ENCODE measurements at regions not wholly inside any gene's neighbourhood (a gene's known extent, or its start where the extent isn't known, plus 50 kb on each side); places are given as distances from the start of the nearest gene placed in this dataset.
"Not testable (repeated sequence)": the region's sequence is repeated elsewhere in the genome, so short reads cannot be mapped to it uniquely, and the experiment has no call there.

GRCh38 chr3:59230379-59230778 lies 180.6 kb upstream of the CFAP20DC start:
- not testable (repeated sequence) for TF ChIP-seq CTCF (IDR thresholded peaks at IDR 0.05 in 4 of 5, conservative IDR thresholded peaks at IDR 0.05 in 1 of 5); POLR2A (IDR thresholded peaks at IDR 0.05)

Measured in gastrocnemius medialis (tissue), 4 donors.